Spinal cord (tissue), 9 donors: ENCODE measurements at regions not wholly inside any gene's neighbourhood (a gene's known extent, or its start where the extent isn't known, plus 50 kb on each side); places are given as distances from the start of the nearest gene placed in this dataset.
"Not testable (repeated sequence)": the region's sequence is repeated elsewhere in the genome, so short reads cannot be mapped to it uniquely, and the experiment has no call there.

Experiments
- DNase-seq, 6 donors: peaks; one replicate each; pipeline versions ENCODE4 v3.0.0 to v3.0.0-alpha.2; 2013 to 2015; ENCODE audit warnings: low spot score in 6 of 6, low read depth in 4 of 6
- H3K27ac ChIP-seq: one replicate; pipeline ENCODE4 v1.5.1; 2013; ENCODE audit warnings: low read depth, low read length, control low read depth
- H3K27me3 ChIP-seq: one replicate; pipeline ENCODE4 v1.6.1; 2013; ENCODE audit warnings: low read length; ENCODE audit not compliant: control insufficient read depth, insufficient read depth
- H3K36me3 ChIP-seq: one replicate; pipeline ENCODE4 v1.6.1; 2013; ENCODE audit warnings: low read length; ENCODE audit not compliant: control insufficient read depth, insufficient read depth
- H3K4me1 ChIP-seq: one replicate; pipeline ENCODE4 v1.6.1; 2013; ENCODE audit warnings: low read length; ENCODE audit not compliant: control insufficient read depth, insufficient read depth
- H3K4me3 ChIP-seq: one replicate; pipeline ENCODE4 v1.5.1; 2013; ENCODE audit warnings: low read depth, low read length, control low read depth
- H3K9me3 ChIP-seq: one replicate; pipeline ENCODE4 v1.6.1; 2013; ENCODE audit warnings: low read length; ENCODE audit not compliant: control insufficient read depth, insufficient read depth
- WGBS: methylation state at CpG from one replicate; pipeline ENCODE4 v1.1.5; 2013; ENCODE audit warnings: missing lambda C conversion rate; ENCODE audit not compliant: insufficient coverage; 5-methylcytosine and 5-hydroxymethylcytosine counted together
- donor health status: healthy.

DNA sequence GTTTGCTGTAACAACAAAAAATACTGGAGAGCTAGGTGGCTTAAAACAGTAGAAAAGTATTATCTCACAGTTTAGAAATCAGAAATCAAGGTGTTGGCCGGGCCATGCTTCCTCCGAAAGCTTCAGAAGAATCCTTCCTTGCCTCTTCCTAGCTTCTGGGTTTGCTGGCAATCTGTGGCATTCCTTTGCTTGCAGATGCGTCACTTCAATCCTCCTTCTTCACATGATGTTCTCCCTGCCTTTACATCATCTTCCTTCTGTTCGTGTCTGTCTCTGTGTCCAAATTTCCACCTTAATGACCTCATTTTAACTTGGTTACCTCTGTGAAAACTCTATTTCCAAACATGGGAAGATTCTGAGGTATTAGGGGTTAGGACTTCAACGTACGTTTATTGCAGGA lies 90.4 kb upstream of the CHD1 start:
- WGBS = 96% methylated on average over 3 of the region's 6 CpGs
- no peaks in the 10 kb centered on the region for H3K4me1 ChIP-seq
- H3K4me3 ChIP-seq = no peak overlapping the region
- no peaks in the 10 kb centered on the region for H3K27me3 ChIP-seq
- H3K27ac ChIP-seq = no peak overlapping the region
- DNase-seq = no peak
- H3K9me3 ChIP-seq = no peaks in the 10 kb centered on the region
- H3K36me3 ChIP-seq = no peaks in the 10 kb centered on the region

- Histone ChIP-seq H3K27me3 (no peaks in the 10 kb centered on the region), H3K4me3 (no peak overlapping the region), H3K4me1 (no peaks in the 10 kb centered on the region), H3K36me3 (no peaks in the 10 kb centered on the region), H3K9me3 (no peaks in the 10 kb centered on the region), H3K27ac (no peak overlapping the region)
- no CpG with 5 or more reads among the region's 3 CpGs for WGBS
- no peak for DNase-seq
Measured at GRCh38 chr5:99010294-99010693, 81.5 kb upstream of the CHD1 start.

- not testable (repeated sequence) for H3K36me3 ChIP-seq, H3K27ac ChIP-seq, H3K27me3 ChIP-seq, H3K4me3 ChIP-seq, DNase-seq, H3K4me1 ChIP-seq, H3K9me3 ChIP-seq
- WGBS = 80% methylated on average over 1 of the region's 2 CpGs
Measured at GRCh38 chr5:99008009-99008408, 79.2 kb upstream of the CHD1 start.

DNA sequence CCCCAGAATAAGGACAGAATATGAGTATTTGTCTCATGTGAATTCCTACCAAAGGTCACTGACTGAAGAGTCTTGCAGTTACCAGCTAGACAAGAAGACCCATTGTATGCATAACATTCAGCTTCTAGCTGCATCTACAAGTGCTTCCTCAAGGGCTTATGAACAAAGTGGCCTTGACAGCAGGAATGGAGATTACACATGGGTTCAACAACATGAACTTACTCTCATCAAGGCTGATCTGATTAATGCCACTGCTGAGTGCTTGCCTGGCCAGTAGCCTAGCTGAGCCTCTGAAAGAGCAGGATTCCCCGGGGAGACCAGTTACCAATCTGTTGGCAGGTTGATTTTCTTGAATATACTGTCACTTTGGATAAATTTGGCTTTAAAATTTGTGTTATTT lies 76.7 kb upstream of the CHD1 start:
- Histone ChIP-seq H3K4me1 (no peaks in the 10 kb centered on the region), H3K9me3 (no peaks in the 10 kb centered on the region), H3K36me3 (no peaks in the 10 kb centered on the region), H3K27ac (no peak overlapping the region), H3K4me3 (no peak overlapping the region), H3K27me3 (no peaks in the 10 kb centered on the region)
- no peak for DNase-seq
- no CpG with 5 or more reads among the region's 1 CpG for WGBS

- DNase-seq = no peak
- H3K27me3 ChIP-seq = no peaks in the 10 kb centered on the region
- H3K4me1 ChIP-seq = no peaks in the 10 kb centered on the region
- H3K36me3 ChIP-seq = no peaks in the 10 kb centered on the region
- H3K9me3 ChIP-seq = no peaks in the 10 kb centered on the region
- 70% methylated on average over 1 of the region's 1 CpG for WGBS
- H3K4me3 ChIP-seq = no peak overlapping the region
- H3K27ac ChIP-seq = no peak overlapping the region
Measured at GRCh38 chr5:99004960-99005359, 76.2 kb upstream of the CHD1 start.

- Histone ChIP-seq H3K27ac (no peak overlapping the region), H3K4me1 (no peaks in the 10 kb centered on the region), H3K4me3 (no peak overlapping the region), H3K9me3 (no peaks in the 10 kb centered on the region), H3K27me3 (no peaks in the 10 kb centered on the region), H3K36me3 (no peaks in the 10 kb centered on the region)
- 67% methylated on average over 1 of the region's 1 CpG for WGBS
- no peak for DNase-seq
Measured at GRCh38 chr5:99000876-99001275, 72.1 kb upstream of the CHD1 start.

GRCh38 chr5:99000221-99000620 lies 71.4 kb upstream of the CHD1 start:
- no peaks in the 10 kb centered on the region for H3K4me1 ChIP-seq
- no peak for DNase-seq
- no peak overlapping the region for H3K27ac ChIP-seq
- H3K36me3 ChIP-seq = no peaks in the 10 kb centered on the region
- H3K4me3 ChIP-seq = no peak overlapping the region
- no peaks in the 10 kb centered on the region for H3K27me3 ChIP-seq
- WGBS = 50% methylated on average over 1 of the region's 3 CpGs
- H3K9me3 ChIP-seq = no peaks in the 10 kb centered on the region

DNA sequence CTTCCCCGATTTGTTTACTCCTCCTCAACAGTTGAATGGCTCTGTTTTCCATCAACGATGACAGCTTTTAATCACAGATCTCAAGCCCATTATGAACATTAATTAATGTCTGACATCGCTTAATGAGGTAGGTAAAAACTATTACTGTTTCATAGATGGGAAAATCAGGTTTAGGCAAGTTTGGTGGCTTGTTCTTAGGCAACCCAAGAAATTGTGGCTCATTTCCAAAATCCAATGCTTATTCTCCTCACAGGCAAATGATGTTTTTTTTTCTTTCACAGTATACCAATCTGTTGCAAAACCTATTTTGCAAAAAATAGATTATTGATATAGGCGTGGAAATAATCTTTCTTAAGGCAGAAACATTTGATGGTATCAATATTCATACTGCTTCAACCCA lies 70.8 kb upstream of the CHD1 start:
- Histone ChIP-seq H3K27ac (no peak overlapping the region), H3K4me1 (no peaks in the 10 kb centered on the region), H3K9me3 (no peaks in the 10 kb centered on the region), H3K4me3 (no peak overlapping the region), H3K27me3 (no peaks in the 10 kb centered on the region), H3K36me3 (no peaks in the 10 kb centered on the region)
- DNase-seq = no peak
- WGBS = no CpG with 5 or more reads among the region's 4 CpGs

DNA sequence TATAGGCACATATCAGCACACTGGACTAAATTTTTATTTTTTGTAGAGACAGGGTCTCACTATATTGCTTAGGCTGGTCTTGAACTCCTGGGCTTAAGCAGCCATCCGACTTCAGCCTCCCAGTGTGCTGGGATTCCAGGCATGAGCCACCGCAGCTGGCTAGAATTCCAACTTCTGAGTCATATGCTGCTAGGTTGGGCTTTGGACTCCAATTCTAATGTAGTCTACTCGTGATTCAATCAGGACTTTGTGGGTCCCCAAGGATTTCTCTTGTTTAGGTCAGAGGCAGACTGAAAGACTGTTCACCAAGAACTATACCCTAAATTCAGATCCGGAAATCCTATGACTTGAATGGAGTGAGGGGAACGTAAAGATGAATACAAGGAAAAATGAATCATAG lies 68.2 kb upstream of the CHD1 start:
- H3K36me3 ChIP-seq = no peaks in the 10 kb centered on the region
- WGBS = 100% methylated on average over 2 of the region's 5 CpGs
- H3K27me3 ChIP-seq = no peaks in the 10 kb centered on the region
- H3K9me3 ChIP-seq = no peaks in the 10 kb centered on the region
- no peak overlapping the region for H3K4me3 ChIP-seq
- DNase-seq = no peak
- no peaks in the 10 kb centered on the region for H3K4me1 ChIP-seq
- no peak overlapping the region for H3K27ac ChIP-seq

GRCh38 chr5:98994611-98995010 lies 65.8 kb upstream of the CHD1 start:
- WGBS = 86% methylated on average over 4 of the region's 4 CpGs
- Histone ChIP-seq H3K27me3 (no peaks in the 10 kb centered on the region), H3K4me1 (no peaks in the 10 kb centered on the region)

More at GRCh38 chr5:98994611-98995010, 65.8 kb upstream of the CHD1 start:
- Histone ChIP-seq H3K9me3 (no peaks in the 10 kb centered on the region), H3K36me3 (no peaks in the 10 kb centered on the region), H3K4me3 (no peak overlapping the region), H3K27ac (no peak overlapping the region)
- DNase-seq = no peak
